ENCODE measurements at regions not wholly inside any gene's neighbourhood (a gene's known extent, or its start where the extent isn't known, plus 50 kb on each side); places are given as distances from the start of the nearest gene placed in this dataset.

DNA sequence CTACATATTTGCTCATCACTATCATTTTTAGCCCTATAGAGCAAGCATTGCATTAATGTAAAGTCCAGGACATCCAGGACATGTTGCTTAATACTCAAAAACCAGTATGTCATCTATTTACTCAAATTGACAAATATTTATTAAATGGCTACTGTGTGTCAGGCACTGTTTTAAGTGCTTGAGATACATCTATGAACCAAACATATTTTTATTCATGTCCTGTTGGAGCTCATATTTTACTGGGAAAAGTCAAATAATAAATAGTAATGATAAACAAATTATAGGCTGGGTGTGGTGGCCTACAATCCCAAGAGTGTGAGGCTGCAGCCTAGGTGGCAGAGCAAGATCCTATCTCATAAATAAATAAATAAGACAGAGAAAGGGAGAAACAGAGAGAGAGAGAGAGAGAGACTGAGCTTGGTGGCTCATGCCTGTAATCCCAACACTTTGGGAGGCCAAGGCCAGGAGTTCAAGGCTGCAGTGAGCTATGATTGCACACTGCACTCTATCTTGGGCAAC is 227.9 kb downstream of the GJA1 start:
- Histone ChIP-seq H2AFZ (no peak overlapping the region), H3K9me3 (ENCODE audit: low read depth) (no peaks in the 10 kb centered on the region), H3K27me3 (replicated peaks; ENCODE audit: insufficient read depth) (no peaks in the 10 kb centered on the region), H3K27ac (no peak overlapping the region), H3F3A (ENCODE audit: insufficient read depth) (peaks cover 22% of the 10 kb centered on the region), H3K4me3 (no peak overlapping the region), H3K9me2 (ENCODE audit: insufficient read depth) (no peaks in the 10 kb centered on the region), H3K4me2 (ENCODE audit: unreplicated experiment) (no peak overlapping the region), H3K36me3 (ENCODE audit: low read depth) (no peaks in the 10 kb centered on the region), H3K4me1 (ENCODE audit: insufficient read depth) (peaks cover 22% of the 10 kb centered on the region), H3K9ac (no peak overlapping the region), H4K20me1 (ENCODE audit: insufficient read depth) (no peaks in the 10 kb centered on the region), H3K79me2 (ENCODE audit: insufficient read depth) (no peaks in the 10 kb centered on the region)
- no peak for DNase-seq
- in situ Hi-C loops (cut with MboI), result no loop called here
- TF ChIP-seq EZH2 (IDR thresholded peaks at IDR 0.05; ENCODE audit: insufficient read depth, poor library complexity, severe bottlenecking), result no peak
- no peak for TF ChIP-seq EZH2phosphoT487 (IDR thresholded peaks at IDR 0.05; ENCODE audit: insufficient read depth, low read depth)

DNA sequence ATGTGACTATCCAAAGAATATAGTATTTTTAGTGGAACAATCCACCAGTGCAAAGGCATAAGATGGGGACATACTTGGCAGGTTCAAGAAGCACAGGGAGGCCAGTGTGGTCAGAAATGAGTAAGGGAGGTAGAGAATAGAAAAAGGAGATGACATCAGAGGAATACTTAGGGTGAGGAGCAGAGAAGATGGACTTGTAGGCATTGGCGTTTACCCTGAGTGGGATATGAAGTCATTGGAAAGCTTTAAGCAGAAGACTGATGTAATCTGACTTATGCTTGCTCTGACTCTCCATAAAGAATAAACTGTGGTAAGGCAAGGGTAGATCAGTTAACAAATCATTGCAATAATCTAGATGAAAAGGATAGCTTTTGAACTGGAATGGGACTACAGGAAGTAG is 228.7 kb downstream of the GJA1 start:
- in situ Hi-C loops (cut with MboI), result no loop called here

DNA sequence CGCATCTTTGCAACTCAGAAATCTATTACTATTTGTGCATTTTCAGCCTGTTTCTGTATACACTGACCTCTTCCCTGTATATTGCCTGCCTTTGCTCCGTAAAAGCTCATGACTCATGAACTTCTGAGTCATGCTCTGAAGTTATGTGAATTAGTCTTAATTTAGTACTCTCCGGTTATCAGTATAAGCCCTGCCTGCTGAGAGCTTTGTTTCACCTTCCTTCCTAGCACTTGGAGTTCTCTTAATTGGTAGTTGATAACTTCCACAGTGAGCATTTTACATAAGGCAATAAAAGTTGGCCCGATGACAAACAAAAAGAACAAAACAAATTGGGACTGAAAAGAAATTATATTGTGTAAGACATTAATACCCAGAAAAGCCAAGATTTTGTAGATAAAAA is 231.4 kb downstream of the GJA1 start:
- H3K9me2 ChIP-seq (ENCODE audit: insufficient read depth), result no peaks in the 10 kb centered on the region
- DNase-seq, result peak; percentile 86
- H3K9me3 ChIP-seq (ENCODE audit: low read depth), result no peaks in the 10 kb centered on the region
- H3K79me2 ChIP-seq (ENCODE audit: insufficient read depth), result no peaks in the 10 kb centered on the region
- no peaks in the 10 kb centered on the region for H4K20me1 ChIP-seq (ENCODE audit: insufficient read depth)
- H3K4me1 ChIP-seq (ENCODE audit: insufficient read depth), result peaks cover 40% of the 10 kb centered on the region
- H3K4me2 ChIP-seq (ENCODE audit: unreplicated experiment), result peak overlapping the region; percentile 17
- in situ Hi-C loops (cut with MboI), result no loop called here
- no peaks in the 10 kb centered on the region for H3K36me3 ChIP-seq (ENCODE audit: low read depth)
- H3K27ac ChIP-seq, result peak overlapping the region; percentile 24; the same call in 1 of the 2 replicates
- 0 out of 2 replicates have a peak overlapping the region, but pooled peaks have one; percentile 2 for H2AFZ ChIP-seq
- H3K9ac ChIP-seq, result no peak overlapping the region
- 6 to 13% methylated on average over 4 of the region's 4 CpGs for WGBS, 2 experiments (ENCODE audit: low coverage in 1 of 2, low lambda C conversion rate in 2 of 2, missing lambda C conversion rate in 2 of 2)
- no peak overlapping the region for H3K4me3 ChIP-seq
- peaks cover 22% of the 10 kb centered on the region for H3F3A ChIP-seq (ENCODE audit: insufficient read depth)
- H3K27me3 ChIP-seq (replicated peaks; ENCODE audit: insufficient read depth), result no peaks in the 10 kb centered on the region
- TF ChIP-seq EZH2phosphoT487 (IDR thresholded peaks at IDR 0.05; ENCODE audit: insufficient read depth, low read depth) (no peak), EZH2 (IDR thresholded peaks at IDR 0.05; ENCODE audit: insufficient read depth, poor library complexity, severe bottlenecking) (no peak)

More for the DNA sequence above, 228.7 kb downstream of the GJA1 start:
- H3K4me2 ChIP-seq (ENCODE audit: unreplicated experiment), result no peak overlapping the region
- H2AFZ ChIP-seq, result no peak overlapping the region
- no peaks in the 10 kb centered on the region for H3K27me3 ChIP-seq (replicated peaks; ENCODE audit: insufficient read depth)
- no peaks in the 10 kb centered on the region for H3K79me2 ChIP-seq (ENCODE audit: insufficient read depth)
- H3F3A ChIP-seq (ENCODE audit: insufficient read depth), result peaks cover 22% of the 10 kb centered on the region
- H4K20me1 ChIP-seq (ENCODE audit: insufficient read depth), result no peaks in the 10 kb centered on the region
- H3K9ac ChIP-seq, result no peak overlapping the region
- H3K9me3 ChIP-seq (ENCODE audit: low read depth), result no peaks in the 10 kb centered on the region
- no peaks in the 10 kb centered on the region for H3K36me3 ChIP-seq (ENCODE audit: low read depth)
- H3K4me1 ChIP-seq (ENCODE audit: insufficient read depth), result peaks cover 26% of the 10 kb centered on the region
- WGBS, 2 experiments (ENCODE audit: low coverage in 1 of 2, low lambda C conversion rate in 2 of 2, missing lambda C conversion rate in 2 of 2), result 90 to 96% methylated on average over 1 of the region's 1 CpG
- no peak for DNase-seq
- H3K4me3 ChIP-seq, result no peak overlapping the region
- TF ChIP-seq EZH2 (IDR thresholded peaks at IDR 0.05; ENCODE audit: insufficient read depth, poor library complexity, severe bottlenecking) (no peak), EZH2phosphoT487 (IDR thresholded peaks at IDR 0.05; ENCODE audit: insufficient read depth, low read depth) (no peak)
- no peaks in the 10 kb centered on the region for H3K9me2 ChIP-seq (ENCODE audit: insufficient read depth)
- no peak overlapping the region for H3K27ac ChIP-seq

DNA sequence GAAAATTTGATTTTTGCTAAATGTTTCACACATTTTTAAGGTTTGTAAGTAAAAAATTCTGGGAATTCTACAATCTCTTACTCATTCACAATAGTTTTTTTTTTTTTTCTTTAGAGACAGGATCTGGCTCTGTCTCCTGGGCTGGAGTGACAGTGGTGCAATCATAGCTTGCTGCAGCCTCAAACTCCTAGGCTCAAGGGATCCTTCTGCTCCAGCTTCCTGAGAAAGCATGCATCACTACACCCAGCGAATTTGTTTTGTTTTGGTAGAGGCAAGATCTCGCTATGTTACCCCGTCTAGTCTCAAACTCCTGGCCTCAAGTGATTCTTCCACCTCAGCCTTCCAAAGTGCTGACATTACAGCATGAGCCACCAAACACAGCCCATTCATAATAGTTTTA is 232.8 kb downstream of the GJA1 start:
- Histone ChIP-seq H3K4me3 (no peak overlapping the region), H3F3A (ENCODE audit: insufficient read depth) (peaks cover 22% of the 10 kb centered on the region), H3K9me2 (ENCODE audit: insufficient read depth) (no peaks in the 10 kb centered on the region), H3K27ac (no peak overlapping the region), H3K79me2 (ENCODE audit: insufficient read depth) (no peaks in the 10 kb centered on the region), H3K4me1 (ENCODE audit: insufficient read depth) (peaks cover 40% of the 10 kb centered on the region), H3K9me3 (ENCODE audit: low read depth) (no peaks in the 10 kb centered on the region), H3K27me3 (replicated peaks; ENCODE audit: insufficient read depth) (no peaks in the 10 kb centered on the region), H3K36me3 (ENCODE audit: low read depth) (no peaks in the 10 kb centered on the region), H3K9ac (no peak overlapping the region), H2AFZ (no peak overlapping the region), H4K20me1 (ENCODE audit: insufficient read depth) (no peaks in the 10 kb centered on the region), H3K4me2 (ENCODE audit: unreplicated experiment) (no peak overlapping the region)
- peak; percentile 59 for DNase-seq
- WGBS, 2 experiments (ENCODE audit: low coverage in 1 of 2, low lambda C conversion rate in 2 of 2, missing lambda C conversion rate in 2 of 2), result 68 to 76% methylated on average over 3 of the region's 3 CpGs
- in situ Hi-C loops (cut with MboI), result no loop called here
- TF ChIP-seq EZH2 (IDR thresholded peaks at IDR 0.05; ENCODE audit: insufficient read depth, poor library complexity, severe bottlenecking) (no peak), EZH2phosphoT487 (IDR thresholded peaks at IDR 0.05; ENCODE audit: insufficient read depth, low read depth) (no peak)

DNA sequence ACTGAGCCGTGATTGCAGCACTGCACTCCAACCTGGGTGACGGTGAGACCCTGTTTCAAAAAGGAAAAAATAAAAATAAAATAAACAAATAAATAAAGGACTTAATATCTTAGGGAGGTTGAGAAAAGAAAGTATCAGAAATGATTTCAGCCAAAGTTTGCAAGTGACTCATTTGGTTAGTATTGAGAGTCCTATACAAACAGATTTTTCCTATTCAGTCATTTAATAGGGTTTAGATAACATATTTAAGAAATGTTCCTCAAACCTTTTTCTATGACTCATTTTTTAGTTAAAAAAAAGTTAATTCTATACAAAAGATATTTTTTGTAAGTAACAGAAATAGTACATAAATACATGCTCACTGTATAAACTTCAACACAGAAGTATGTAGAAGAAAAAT is 235.1 kb downstream of the GJA1 start:
- Histone ChIP-seq H3K4me3 (no peak overlapping the region), H3K27me3 (replicated peaks; ENCODE audit: insufficient read depth) (no peaks in the 10 kb centered on the region), H3K79me2 (ENCODE audit: insufficient read depth) (no peaks in the 10 kb centered on the region), H3F3A (ENCODE audit: insufficient read depth) (peaks cover 22% of the 10 kb centered on the region), H3K36me3 (ENCODE audit: low read depth) (no peaks in the 10 kb centered on the region), H2AFZ (no peak overlapping the region), H3K9me2 (ENCODE audit: insufficient read depth) (no peaks in the 10 kb centered on the region), H3K4me1 (ENCODE audit: insufficient read depth) (peaks cover 40% of the 10 kb centered on the region), H4K20me1 (ENCODE audit: insufficient read depth) (no peaks in the 10 kb centered on the region), H3K9ac (no peak overlapping the region), H3K9me3 (ENCODE audit: low read depth) (no peaks in the 10 kb centered on the region), H3K27ac (no peak overlapping the region), H3K4me2 (ENCODE audit: unreplicated experiment) (no peak overlapping the region)
- in situ Hi-C loops (cut with MboI), result no loop called here
- 96 to 98% methylated on average over 2 of the region's 2 CpGs for WGBS, 2 experiments (ENCODE audit: low coverage in 1 of 2, low lambda C conversion rate in 2 of 2, missing lambda C conversion rate in 2 of 2)
- DNase-seq, result peak; percentile 52
- TF ChIP-seq EZH2phosphoT487 (IDR thresholded peaks at IDR 0.05; ENCODE audit: insufficient read depth, low read depth) (no peak), EZH2 (IDR thresholded peaks at IDR 0.05; ENCODE audit: insufficient read depth, poor library complexity, severe bottlenecking) (no peak)
